Activated CD8-positive, alpha-beta memory T cell treated with anti-CD3 and anti-CD28 coated beads, Interleukin-2, amount 10 ng/mL, durations not matched to agents 7 days and 5 days (primary cell): ENCODE measurements at regions not wholly inside any gene's neighbourhood (a gene's known extent, or its start where the extent isn't known, plus 50 kb on each side); places are given as distances from the start of the nearest gene placed in this dataset.
"Not testable (repeated sequence)": the region's sequence is repeated elsewhere in the genome, so short reads cannot be mapped to it uniquely, and the experiment has no call there.

Source experiments
- ATAC-seq: fragments of 150-1000 bp; cut with Tn5 transposase; one replicate; pipeline ENCODE4 v1.10.0; 2021; ENCODE audit warnings: moderate library complexity
- CTCF ChIA-PET: fragments of 350-600 bp; sonication (Branson Sonifier 250); formaldehyde crosslinking; loops from one replicate; lab custom pipeline; 2021; ENCODE audit warnings: antibody characterized with exemption; lab: Charles Lee
- DNase-seq: peaks from one replicate; pipeline ENCODE4 v3.0.0-alpha.2; 2020
- H3K27ac Mint-ChIP-seq: one replicate; pipeline ENCODE4 v1.8.0; 2021; ENCODE audit warnings: mild to moderate bottlenecking, mixed read lengths
- H3K27me3 Mint-ChIP-seq: one replicate; pipeline ENCODE4 v1.8.0; 2021; ENCODE audit warnings: mixed read lengths
- H3K36me3 Mint-ChIP-seq: one replicate; pipeline ENCODE4 v1.8.0; 2021; ENCODE audit warnings: mild to moderate bottlenecking, mixed read lengths
- H3K4me1 Mint-ChIP-seq: one replicate; pipeline ENCODE4 v1.8.0; 2021; ENCODE audit warnings: mixed read lengths
- H3K4me3 Mint-ChIP-seq: one replicate; pipeline ENCODE4 v1.8.0; 2021; ENCODE audit warnings: mild to moderate bottlenecking, moderate library complexity, mixed read lengths
- H3K9me3 Mint-ChIP-seq: one replicate; pipeline ENCODE4 v1.8.0; 2022; ENCODE audit warnings: low read depth, mixed read lengths

DNA sequence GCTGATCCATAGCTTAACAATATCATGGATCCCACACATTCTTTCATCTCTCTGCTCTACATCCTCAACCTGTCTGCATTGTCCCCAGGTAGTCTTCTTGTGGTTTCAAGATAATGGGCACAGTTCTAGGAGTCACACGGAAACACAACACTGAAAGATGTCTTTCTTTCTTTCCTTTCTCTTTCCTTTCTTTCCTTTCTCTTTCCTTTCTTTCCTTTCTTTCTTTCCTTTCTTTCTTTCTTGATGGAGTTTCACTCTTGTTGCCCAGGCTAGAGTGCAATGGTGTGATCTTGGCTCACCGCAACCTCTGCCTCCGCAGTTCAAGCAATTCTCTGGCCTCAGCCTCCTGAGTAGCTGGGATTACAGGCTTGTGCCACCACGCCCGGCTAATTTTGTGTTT, 76.2 kb upstream of the PPM1B start:
- H3K9me3 Mint-ChIP-seq, H3K36me3 Mint-ChIP-seq, ATAC-seq, H3K27me3 Mint-ChIP-seq, DNase-seq, H3K4me3 Mint-ChIP-seq, H3K27ac Mint-ChIP-seq: not testable (repeated sequence)
- CTCF ChIA-PET = interaction anchor here (1.5 kb wide), 1 partner anchor 48 kb away, joined by 3 read pairs; no protein-coding TSS in a partner anchor
- H3K4me1 Mint-ChIP-seq = peaks cover 35% of the 10 kb centered on the region

DNA sequence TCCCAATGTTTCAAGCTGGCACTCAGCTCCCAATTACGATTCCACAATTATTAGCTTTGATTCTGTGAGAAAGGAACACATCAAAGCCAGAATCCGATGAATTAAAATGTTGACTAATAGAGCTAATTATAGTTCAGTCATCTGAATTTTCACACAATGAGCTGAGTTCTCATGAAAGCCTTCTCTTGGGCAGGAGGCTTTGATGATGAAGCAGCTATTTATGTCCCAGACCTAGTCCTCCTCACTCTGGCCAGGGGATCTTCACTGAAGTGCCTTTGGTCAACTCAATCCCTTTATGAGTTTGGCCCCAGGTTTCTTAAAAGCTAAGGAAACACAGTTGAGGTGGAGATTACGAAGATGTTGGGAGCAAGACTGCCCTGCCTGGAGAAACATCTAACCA, 74.7 kb upstream of the PPM1B start:
- peaks cover 40% of the 10 kb centered on the region for H3K4me1 Mint-ChIP-seq
- CTCF ChIA-PET = no interaction called here
- no peak overlapping the region for H3K4me3 Mint-ChIP-seq
- no peaks in the 10 kb centered on the region for H3K27me3 Mint-ChIP-seq
- no peaks in the 10 kb centered on the region for H3K9me3 Mint-ChIP-seq
- peaks cover 2% of the 10 kb centered on the region for H3K36me3 Mint-ChIP-seq
- ATAC-seq (no peak), DNase-seq (no peak)
- H3K27ac Mint-ChIP-seq = no peak overlapping the region

DNA sequence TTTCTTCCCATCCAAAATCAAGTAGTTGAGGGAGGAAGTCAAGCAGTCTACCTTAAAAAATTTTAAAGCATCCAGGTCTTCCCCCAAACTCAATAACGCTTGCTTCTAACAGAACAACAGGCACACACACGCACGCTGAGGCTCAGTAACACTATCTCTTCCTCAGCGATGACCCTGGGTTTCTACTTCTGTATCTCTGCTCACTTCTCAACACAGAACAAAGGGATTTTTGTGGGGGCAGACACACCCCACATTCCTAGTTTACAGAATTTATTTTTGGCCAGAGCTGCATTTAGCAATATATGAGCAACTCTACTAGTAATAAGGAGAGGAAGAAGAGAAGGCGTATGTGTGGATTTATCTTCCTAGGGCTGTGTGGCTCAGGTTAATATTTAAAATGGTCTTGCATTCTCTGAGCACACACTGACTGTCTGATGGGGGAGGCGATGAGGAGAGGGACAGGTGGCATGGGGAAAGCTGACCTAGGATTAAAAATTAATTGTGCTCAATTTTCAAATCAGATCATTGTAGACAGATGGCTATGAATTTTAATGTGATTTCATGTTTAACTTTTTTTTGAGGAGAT, 71.3 kb upstream of the PPM1B start:
- CTCF ChIA-PET = no interaction called here
- H3K27ac Mint-ChIP-seq = no peak overlapping the region
- H3K9me3 Mint-ChIP-seq = no peaks in the 10 kb centered on the region
- ATAC-seq = no peak
- peaks cover 5% of the 10 kb centered on the region for H3K36me3 Mint-ChIP-seq
- H3K4me3 Mint-ChIP-seq = no peak overlapping the region
- no peaks in the 10 kb centered on the region for H3K27me3 Mint-ChIP-seq
- H3K4me1 Mint-ChIP-seq = peaks cover 32% of the 10 kb centered on the region
- DNase-seq = no peak

DNA sequence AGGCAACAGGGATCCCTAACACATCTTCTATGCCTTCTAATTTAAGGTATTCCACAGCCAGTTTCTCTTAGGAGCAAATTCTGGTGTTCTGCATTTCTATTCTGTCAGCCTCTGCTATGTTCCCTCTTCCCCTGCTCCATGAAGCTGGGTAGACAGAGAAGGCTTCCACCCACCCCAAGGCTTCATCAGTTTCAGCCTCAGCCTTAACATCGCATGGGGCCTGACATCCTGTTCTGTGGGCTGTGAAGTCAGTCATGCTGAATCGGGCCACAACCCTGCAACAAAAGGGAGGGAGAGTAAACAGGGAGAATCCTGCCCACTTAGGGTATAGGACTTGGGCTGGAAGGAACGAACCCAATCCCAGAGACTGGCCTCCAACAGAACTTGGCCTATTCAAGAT, 70.6 kb upstream of the PPM1B start:
- H3K9me3 Mint-ChIP-seq = no peaks in the 10 kb centered on the region
- H3K4me1 Mint-ChIP-seq = peaks cover 35% of the 10 kb centered on the region
- H3K4me3 Mint-ChIP-seq = no peak overlapping the region
- H3K27ac Mint-ChIP-seq = peak overlapping the region; percentile 20
- ATAC-seq (peak; percentile 85), DNase-seq (peak; percentile 74)
- H3K36me3 Mint-ChIP-seq = peaks cover 4% of the 10 kb centered on the region
- CTCF ChIA-PET = no interaction called here
- no peaks in the 10 kb centered on the region for H3K27me3 Mint-ChIP-seq

DNA sequence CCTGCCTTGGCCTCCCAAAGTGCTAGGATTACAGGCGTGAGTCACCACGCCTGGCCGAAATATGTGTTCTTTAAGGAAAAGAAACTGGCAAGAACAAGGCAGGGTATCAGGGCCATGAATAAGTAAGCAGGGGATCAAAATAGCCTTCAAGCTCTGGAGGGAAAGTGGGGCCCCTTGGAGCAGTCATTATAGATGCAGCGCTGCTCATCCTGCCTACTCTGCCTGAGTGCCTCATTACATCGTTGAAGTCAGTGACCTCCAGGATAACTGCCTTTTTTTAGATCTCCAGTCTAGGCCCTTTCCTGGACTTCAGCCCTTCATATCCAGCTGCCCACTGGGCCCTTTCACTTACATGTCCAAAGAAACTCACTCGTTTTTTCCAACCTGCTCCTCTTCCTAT, 69.8 kb upstream of the PPM1B start:
- H3K4me3 Mint-ChIP-seq = no peak overlapping the region
- ATAC-seq (no peak), DNase-seq (no peak)
- no peaks in the 10 kb centered on the region for H3K9me3 Mint-ChIP-seq
- CTCF ChIA-PET = no interaction called here
- H3K36me3 Mint-ChIP-seq = peaks cover 2% of the 10 kb centered on the region
- H3K27me3 Mint-ChIP-seq = no peaks in the 10 kb centered on the region
- H3K27ac Mint-ChIP-seq = no peak overlapping the region
- H3K4me1 Mint-ChIP-seq = peaks cover 44% of the 10 kb centered on the region

DNA sequence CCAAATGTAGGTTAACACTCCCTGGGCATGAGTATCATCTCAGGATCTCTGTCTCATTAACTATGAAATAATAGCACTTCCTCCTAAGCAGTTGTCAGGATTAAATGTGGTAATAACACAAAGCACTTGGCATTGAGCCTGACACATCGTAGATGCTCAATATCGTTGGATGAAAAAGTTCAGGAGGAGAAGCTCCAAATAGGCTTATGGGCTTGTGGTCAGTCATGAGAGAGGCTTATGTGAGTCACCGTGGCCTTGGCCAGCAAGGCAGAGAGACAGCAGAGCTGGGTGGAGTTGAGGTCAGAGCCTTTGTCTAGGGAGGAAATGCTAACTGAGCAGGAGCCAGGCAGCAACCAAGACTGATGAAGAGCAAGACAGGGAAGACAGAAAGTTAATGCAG, 68.3 kb upstream of the PPM1B start:
- Mint-ChIP-seq H3K4me1 (peaks cover 52% of the 10 kb centered on the region), H3K27ac (peak overlapping the region; percentile 66), H3K27me3 (no peaks in the 10 kb centered on the region), H3K4me3 (no peak overlapping the region), H3K36me3 (peaks cover 2% of the 10 kb centered on the region), H3K9me3 (no peaks in the 10 kb centered on the region)
- DNase-seq (peak; percentile 74), ATAC-seq (peak; percentile 60)
- CTCF ChIA-PET = interaction anchor here (2.2 kb wide), 1 partner anchor 13 kb away, joined by 7 read pairs; no protein-coding TSS in a partner anchor

DNA sequence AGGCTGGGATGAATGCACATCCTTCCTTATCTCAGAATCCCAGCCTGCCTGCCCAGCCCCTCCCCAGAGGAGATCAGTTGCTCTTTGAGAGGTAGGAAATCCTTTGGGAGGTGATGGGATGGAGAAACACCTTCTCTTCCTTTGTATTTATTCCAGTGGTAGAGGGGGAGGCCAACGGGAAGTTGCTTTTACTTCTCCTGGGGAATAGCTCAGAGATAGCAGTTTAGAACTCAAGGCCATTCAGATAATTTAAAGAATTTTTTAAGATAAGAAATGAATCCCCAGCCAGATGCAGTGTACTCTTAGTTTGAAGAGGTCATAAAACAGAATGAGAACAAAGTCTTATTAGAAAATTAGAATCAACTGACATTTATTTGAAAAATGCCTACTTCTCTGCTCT, 67.4 kb upstream of the PPM1B start:
- H3K27me3 Mint-ChIP-seq = no peaks in the 10 kb centered on the region
- no peak overlapping the region for H3K4me3 Mint-ChIP-seq
- H3K36me3 Mint-ChIP-seq = peaks cover 2% of the 10 kb centered on the region
- peak overlapping the region; percentile 66 for H3K27ac Mint-ChIP-seq
- H3K4me1 Mint-ChIP-seq = peaks cover 52% of the 10 kb centered on the region
- DNase-seq (no peak), ATAC-seq (no peak)
- CTCF ChIA-PET = interaction anchor here (2.2 kb wide), 1 partner anchor 14 kb away, joined by 7 read pairs; no protein-coding TSS in a partner anchor
- H3K9me3 Mint-ChIP-seq = no peaks in the 10 kb centered on the region

DNA sequence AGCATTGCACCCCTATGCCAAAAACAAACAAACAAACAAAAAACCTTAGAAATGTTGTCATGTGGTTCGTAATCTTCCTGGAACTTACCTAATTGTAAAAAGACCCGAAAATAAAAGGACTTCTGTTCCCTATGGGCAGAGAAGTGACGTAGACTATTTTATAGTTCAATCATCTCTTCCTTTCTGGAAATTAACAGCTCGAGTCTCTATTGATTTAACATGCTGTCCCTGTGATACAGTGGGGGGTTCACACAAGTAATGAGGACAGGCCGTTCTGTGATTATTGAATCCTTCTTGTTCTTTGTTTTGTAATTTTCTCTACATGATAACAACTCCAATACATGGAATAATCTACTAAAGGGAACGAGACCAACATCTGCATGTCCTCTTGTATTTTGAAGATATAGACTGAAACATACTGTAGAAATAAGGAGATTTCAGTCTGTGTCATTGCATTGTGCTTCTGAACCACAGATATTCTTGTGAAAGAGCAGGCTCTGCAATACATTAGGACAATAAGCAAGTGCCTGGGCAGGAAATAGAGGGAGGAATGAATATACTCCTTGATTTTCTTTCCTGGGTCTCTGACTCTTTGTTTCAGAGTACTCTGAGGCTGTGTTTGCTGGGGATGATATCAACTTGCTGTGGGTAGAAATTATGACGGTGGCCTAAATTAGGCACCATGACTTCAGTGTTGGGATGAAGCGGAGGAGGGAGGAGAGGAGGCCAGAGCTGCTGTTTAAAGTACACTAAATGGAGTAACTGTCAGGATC, 65.7 kb upstream of the PPM1B start:
- H3K9me3 Mint-ChIP-seq = no peaks in the 10 kb centered on the region
- no peak for ATAC-seq
- no peak for DNase-seq
- no peak overlapping the region for H3K27ac Mint-ChIP-seq
- no peaks in the 10 kb centered on the region for H3K27me3 Mint-ChIP-seq
- CTCF ChIA-PET = no interaction called here
- H3K4me3 Mint-ChIP-seq = no peak overlapping the region
- peaks cover 54% of the 10 kb centered on the region for H3K4me1 Mint-ChIP-seq
- H3K36me3 Mint-ChIP-seq = peaks cover 2% of the 10 kb centered on the region

DNA sequence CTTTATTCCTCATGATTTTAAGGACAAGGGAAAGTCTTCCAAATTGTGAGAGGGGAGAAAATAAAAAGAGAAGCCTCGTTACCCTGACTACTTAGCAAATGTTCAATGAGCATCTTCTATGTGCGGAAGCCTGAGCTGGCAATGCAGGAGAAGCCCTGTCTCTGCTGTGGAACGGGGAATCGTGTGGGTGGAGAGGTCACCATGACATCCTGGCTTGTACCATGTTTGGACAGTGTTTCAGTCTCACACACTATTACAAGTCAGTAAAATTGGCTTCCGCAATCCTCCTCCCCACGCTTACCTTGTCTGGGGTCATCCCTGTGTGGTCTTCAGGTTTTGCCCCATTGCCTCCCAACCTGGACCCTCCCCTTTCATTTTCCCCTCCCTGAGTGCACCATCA, 65.0 kb upstream of the PPM1B start:
- Mint-ChIP-seq H3K36me3 (peaks cover 2% of the 10 kb centered on the region), H3K9me3 (no peaks in the 10 kb centered on the region), H3K4me3 (no peak overlapping the region), H3K4me1 (peaks cover 48% of the 10 kb centered on the region), H3K27ac (no peak overlapping the region), H3K27me3 (no peaks in the 10 kb centered on the region)
- ATAC-seq (no peak), DNase-seq (no peak)
- CTCF ChIA-PET = no interaction called here

DNA sequence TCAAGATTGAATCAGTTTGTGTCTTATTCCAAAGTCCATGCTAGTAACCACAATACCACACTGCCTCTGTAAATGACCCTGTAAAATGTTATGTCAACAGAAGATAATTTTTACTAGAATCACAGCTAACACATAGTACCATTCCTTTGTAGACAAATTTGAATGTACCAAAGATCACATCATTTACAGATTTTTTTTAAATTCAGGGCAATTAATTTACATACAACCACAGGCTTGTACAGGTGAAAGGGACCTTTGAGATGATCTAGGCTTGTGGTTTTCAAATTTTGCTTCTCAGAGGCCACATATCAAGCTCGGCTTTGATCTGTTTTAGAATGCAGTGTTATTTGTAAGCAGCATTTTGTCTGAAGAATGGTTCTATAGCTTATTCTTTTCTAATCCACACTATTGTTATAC, 63.8 kb upstream of the PPM1B start:
- ATAC-seq (no peak), DNase-seq (no peak)
- CTCF ChIA-PET = interaction anchor here (1.3 kb wide), 1 partner anchor 18 kb away, joined by 4 read pairs; no protein-coding TSS in a partner anchor
- Mint-ChIP-seq H3K27ac (no peak overlapping the region), H3K36me3 (no peaks in the 10 kb centered on the region), H3K4me3 (no peak overlapping the region), H3K27me3 (no peaks in the 10 kb centered on the region), H3K4me1 (peaks cover 43% of the 10 kb centered on the region), H3K9me3 (no peaks in the 10 kb centered on the region)

DNA sequence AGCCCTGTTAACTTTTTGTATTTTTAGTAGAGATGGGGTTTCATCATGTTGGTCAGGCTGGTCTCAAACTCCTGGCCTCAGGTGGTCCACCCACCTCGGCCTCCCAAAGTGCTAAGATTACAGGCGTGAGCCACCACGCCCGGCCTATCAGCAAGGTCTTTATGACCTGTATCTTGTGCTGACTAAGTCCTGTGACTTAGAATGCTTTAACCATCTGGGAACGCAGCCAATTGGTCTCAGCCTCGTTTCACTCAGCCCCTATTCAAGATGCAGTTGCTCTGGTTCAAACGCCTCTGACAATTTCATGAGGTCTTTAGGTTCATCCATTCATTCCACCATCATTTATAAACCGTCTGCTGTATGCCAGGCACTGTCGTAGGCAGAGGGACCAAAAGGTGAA, 62.2 kb upstream of the PPM1B start:
- H3K27ac Mint-ChIP-seq, ATAC-seq, H3K27me3 Mint-ChIP-seq, H3K4me3 Mint-ChIP-seq, H3K9me3 Mint-ChIP-seq, H3K36me3 Mint-ChIP-seq: not testable (repeated sequence)
- CTCF ChIA-PET = interaction anchor here (0.6 kb wide), 1 partner anchor 107 kb away, joined by 3 read pairs; no protein-coding TSS in a partner anchor
- peak; percentile 12 for DNase-seq
- H3K4me1 Mint-ChIP-seq = peaks cover 31% of the 10 kb centered on the region

DNA sequence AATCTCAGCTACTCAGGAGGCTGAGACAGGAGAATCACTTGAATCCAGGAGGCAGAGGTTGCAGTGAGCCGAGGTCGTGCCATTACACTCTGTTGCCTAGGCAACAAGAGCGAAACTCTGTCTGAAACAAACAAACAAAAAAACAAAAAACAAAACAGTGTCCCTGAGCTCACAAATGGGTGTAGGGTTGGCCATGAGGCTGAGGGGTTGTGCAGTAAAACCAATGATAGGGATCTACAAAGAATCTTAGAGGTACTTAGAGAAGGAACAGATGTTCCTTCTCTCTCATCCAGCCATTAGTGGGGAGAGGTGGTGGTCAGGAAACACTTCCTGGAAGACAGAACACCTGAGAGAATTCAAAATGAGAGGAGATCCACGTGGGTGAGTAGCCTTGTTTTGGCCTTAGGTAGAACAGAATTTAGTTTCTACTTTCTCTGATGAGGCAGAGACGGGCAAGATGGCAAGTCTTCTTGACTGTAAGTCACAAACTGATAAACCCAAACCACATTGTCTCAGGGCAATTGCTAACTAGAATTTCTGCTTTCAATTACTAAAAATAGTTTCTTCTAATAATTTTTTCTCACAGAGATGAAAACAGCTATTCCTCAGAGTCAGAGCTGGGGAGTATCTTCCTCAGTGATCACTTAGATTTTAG, 61.5 kb upstream of the PPM1B start:
- ATAC-seq = no peak
- Mint-ChIP-seq H3K4me1 (peaks cover 31% of the 10 kb centered on the region), H3K27ac (no peak overlapping the region), H3K27me3 (no peaks in the 10 kb centered on the region), H3K36me3 (no peaks in the 10 kb centered on the region), H3K9me3 (no peaks in the 10 kb centered on the region), H3K4me3 (no peak overlapping the region)
- CTCF ChIA-PET = interaction anchor here (0.6 kb wide), 1 partner anchor 106 kb away, joined by 3 read pairs; no protein-coding TSS in a partner anchor
- no peak for DNase-seq

DNA sequence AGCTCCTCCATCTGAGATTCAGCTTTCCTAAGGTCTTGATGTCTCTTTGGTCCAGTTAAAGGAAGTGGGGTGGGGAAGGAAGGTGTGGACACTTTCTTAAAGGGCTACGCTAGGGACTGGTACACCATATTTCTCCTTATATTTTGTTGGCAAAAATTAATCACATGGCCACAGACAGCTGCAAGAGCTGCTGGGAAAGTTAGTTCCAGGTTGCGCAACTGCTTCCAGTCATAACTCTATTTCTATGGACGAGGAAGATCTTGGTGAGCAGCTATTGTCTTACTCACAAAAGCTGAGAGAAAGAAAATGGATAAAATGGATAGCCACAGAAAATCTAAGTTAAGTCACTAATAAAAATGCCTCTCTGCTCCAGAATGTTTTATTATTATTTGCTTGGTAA, 60.7 kb upstream of the PPM1B start:
- CTCF ChIA-PET = no interaction called here

More for the DNA sequence above, 60.7 kb upstream of the PPM1B start:
- H3K36me3 Mint-ChIP-seq = no peaks in the 10 kb centered on the region
- H3K27ac Mint-ChIP-seq = no peak overlapping the region
- ATAC-seq (no peak), DNase-seq (no peak)
- no peak overlapping the region for H3K4me3 Mint-ChIP-seq
- peaks cover 26% of the 10 kb centered on the region for H3K4me1 Mint-ChIP-seq
- no peaks in the 10 kb centered on the region for H3K9me3 Mint-ChIP-seq
- H3K27me3 Mint-ChIP-seq = no peaks in the 10 kb centered on the region
